HCT116 (cell line): ENCODE measurements at regions not wholly inside any gene's neighbourhood (a gene's known extent, or its start where the extent isn't known, plus 50 kb on each side); places are given as distances from the start of the nearest gene placed in this dataset.

Source experiments
- ATAC-seq: fragments of 200-7000 bp; cut with Tn5 transposase; 2 replicates; pipeline ENCODE4 v1.9.1; 2020; ENCODE audit warnings: mild to moderate bottlenecking, moderate library complexity
- BruUV-seq: library from RNA; stranded (reverse); fragments of 400-500 nt; replicated peaks from 2 replicates; lab custom pipeline; 2021; lab: Mats Ljungman, UMichigan
- CTCF ChIA-PET: fragments of 300-600 bp; sonication (Branson Sonifier 250); formaldehyde crosslinking; loops from one replicate; lab custom pipeline; 2021; ENCODE audit warnings: antibody characterized with exemption; lab: Charles Lee
- POLR2A ChIA-PET: fragments of 300-600, 350-600 bp; sonication (Branson Sonifier 250); formaldehyde crosslinking; loops from one replicate; lab custom pipeline; 2021; ENCODE audit warnings: antibody characterized with exemption; lab: Charles Lee
- RAD21 ChIA-PET, 2 experiments: fragments of 300-600 bp; sonication (Branson Sonifier 250); formaldehyde crosslinking; loops; one replicate each; lab custom pipeline; 2023; ENCODE audit warnings: low total read pairs in 2 of 2; ENCODE audit not compliant: uncharacterized antibody in 2 of 2, unreplicated experiment in 2 of 2, low non-redundant PET in 1 of 2; lab: Charles Lee
- DNase-seq: peaks from one replicate; pipeline ENCODE4 v3.0.0-alpha.2; 2010; ENCODE audit warnings: low read depth, low spot score
- H2AFZ ChIP-seq: fragments of 200-600 bp; shearing (Covaris generic), sonication (generic); 2 replicates; pipeline ENCODE4 v1.6.1; 2017; ENCODE audit warnings: low read depth, mixed run types, mixed read lengths, antibody characterized with exemption, low read length; ENCODE audit not compliant: poor library complexity, severe bottlenecking
- H3K27ac ChIP-seq: 2 replicates; pipeline ENCODE4 v1.5.1; 2012; ENCODE audit warnings: low read depth, low read length
- H3K27me3 ChIP-seq: fragments of 200-600 bp; sonication (generic); 2 replicates; pipeline ENCODE4 v1.6.1; 2016; ENCODE audit warnings: mixed run types, low read length, mixed read lengths; ENCODE audit not compliant: insufficient read depth
- H3K36me3 ChIP-seq, 2 experiments: fragments of 200-500 bp in 1 of 2; fragments of 200-600 bp in 1 of 2; sonication (Bioruptor generic) in 1 of 2; sonication (generic) in 1 of 2; 2 replicates each; pipeline versions ENCODE4 v1.5.1 to v1.6.1; 2014 to 2016; ENCODE audit warnings: low read length in 2 of 2, inconsistent platforms in 1 of 2, mixed read lengths in 1 of 2, mixed run types in 1 of 2; ENCODE audit not compliant: insufficient read depth in 2 of 2, control insufficient read depth in 1 of 2
- H3K4me1 ChIP-seq, 2 experiments: fragments of 200-600 bp in 1 of 2; sonication (generic) in 1 of 2; 2 replicates each; pipeline versions ENCODE4 v1.5.1 to v1.6.1; 2012 to 2017; ENCODE audit warnings: low read length in 2 of 2, inconsistent platforms in 1 of 2, mild to moderate bottlenecking in 1 of 2, mixed read lengths in 1 of 2, mixed run types in 1 of 2, moderate library complexity in 1 of 2; ENCODE audit not compliant: insufficient read depth in 2 of 2, control insufficient read depth in 1 of 2
- H3K4me2 ChIP-seq: fragments of 200-600 bp; sonication (generic); 2 replicates; pipeline ENCODE4 v1.6.1; 2017; ENCODE audit warnings: mixed run types, low read length, mixed read lengths
- H3K4me3 ChIP-seq, 2 experiments: fragments of 200-600 bp in 1 of 2; sonication (generic) in 1 of 2; replicated peaks in 1 of 2; 2 replicates each; pipeline ENCODE4 v1.5.1; 2011 to 2016; ENCODE audit warnings: low read length in 2 of 2, control low read depth in 1 of 2, low read depth in 1 of 2, mild to moderate bottlenecking in 1 of 2, mixed read lengths in 1 of 2, mixed run types in 1 of 2
- H3K79me2 ChIP-seq: fragments of 200-600 bp; sonication (generic); 2 replicates; pipeline ENCODE4 v1.6.1; 2017; ENCODE audit warnings: mild to moderate bottlenecking, mixed run types, low read length, moderate library complexity, mixed read lengths; ENCODE audit not compliant: insufficient read depth
- H3K9ac ChIP-seq: fragments of 200-600 bp; sonication (generic); 2 replicates; pipeline ENCODE4 v1.6.1; 2016; ENCODE audit warnings: low read length, mixed read lengths
- H3K9me2 ChIP-seq: fragments of 200-600 bp; sonication (generic), shearing (Covaris generic); 2 replicates; pipeline ENCODE4 v1.6.1; 2017; ENCODE audit warnings: mixed run types, mild to moderate bottlenecking, moderate library complexity; ENCODE audit not compliant: insufficient read depth
- H3K9me3 ChIP-seq, 2 experiments: fragments of 200-500 bp in 1 of 2; fragments of 200-600 bp in 1 of 2; sonication (Bioruptor generic) in 1 of 2; sonication (generic) in 1 of 2; 2 replicates each; pipeline ENCODE4 v1.6.1; 2014 to 2017; ENCODE audit warnings: low read length in 2 of 2, mixed read lengths in 2 of 2, inconsistent platforms in 1 of 2, low read depth in 1 of 2, mild to moderate bottlenecking in 1 of 2, mixed run types in 1 of 2, moderate library complexity in 1 of 2; ENCODE audit not compliant: control insufficient read depth in 1 of 2, insufficient read depth in 1 of 2
- H4K20me1 ChIP-seq: fragments of 200-600 bp; sonication (generic), shearing (Covaris generic); 2 replicates; pipeline ENCODE4 v1.6.1; 2017; ENCODE audit warnings: mixed run types, mild to moderate bottlenecking, moderate library complexity; ENCODE audit not compliant: insufficient read depth
- CBX3 ChIP-seq: IDR thresholded peaks from 2 replicates; pipeline ENCODE4 v1.6.1; 2012; ENCODE audit warnings: low read depth
- CEBPB ChIP-seq: IDR thresholded peaks from 2 replicates; pipeline ENCODE4 v1.6.1; 2012; ENCODE audit warnings: low read depth
- EGR1 ChIP-seq: IDR thresholded peaks from 2 replicates; pipeline ENCODE4 v1.6.1; 2012; ENCODE audit warnings: low read depth
- ELF1 ChIP-seq: IDR thresholded peaks from 2 replicates; pipeline ENCODE4 v1.6.1; 2012; ENCODE audit warnings: low read depth, borderline replicate concordance
- EZH2 ChIP-seq: fragments of 200-600 bp; sonication (generic); IDR thresholded peaks from 2 replicates; pipeline ENCODE4 v1.6.1; 2017; ENCODE audit warnings: antibody characterized with exemption, mixed run types
- EZH2phosphoT487 ChIP-seq: fragments of 200-600 bp; IDR thresholded peaks from 2 replicates; pipeline ENCODE4 v1.6.1; 2018; ENCODE audit warnings: antibody characterized with exemption, borderline replicate concordance
- FOSL1 ChIP-seq: IDR thresholded peaks from 2 replicates; pipeline ENCODE4 v1.6.1; 2012; ENCODE audit warnings: low read depth
- JUND ChIP-seq: IDR thresholded peaks from 2 replicates; pipeline ENCODE4 v1.6.1; 2012
- POLR2A ChIP-seq: IDR thresholded peaks from 2 replicates; pipeline ENCODE4 v1.7.0; 2011; ENCODE audit warnings: borderline replicate concordance; ENCODE audit not compliant: insufficient read depth, insufficient read length; ENCODE audit errors: extremely low read depth
- POLR2AphosphoS5 ChIP-seq: IDR thresholded peaks from 2 replicates; pipeline ENCODE4 v1.6.1; 2011; ENCODE audit warnings: mild to moderate bottlenecking, low read depth, low read length, moderate library complexity
- RAD21 ChIP-seq: IDR thresholded peaks from 2 replicates; pipeline ENCODE4 v1.6.1; 2012; ENCODE audit warnings: low read depth, mild to moderate bottlenecking
- SIN3A ChIP-seq: IDR thresholded peaks from 2 replicates; pipeline ENCODE4 v1.6.1; 2012; ENCODE audit warnings: low read depth
- SP1 ChIP-seq: IDR thresholded peaks from 2 replicates; pipeline ENCODE4 v1.6.1; 2012; ENCODE audit warnings: low read depth
- SRF ChIP-seq: IDR thresholded peaks from 2 replicates; pipeline ENCODE4 v1.6.1; 2012; ENCODE audit warnings: low read depth
- TCF7L2 ChIP-seq: IDR thresholded peaks from 2 replicates; pipeline ENCODE4 v1.7.0; 2011; ENCODE audit warnings: borderline replicate concordance, inconsistent platforms; ENCODE audit not compliant: insufficient read depth, insufficient read length; ENCODE audit errors: extremely low read depth
- YY1 ChIP-seq: IDR thresholded peaks from 2 replicates; pipeline ENCODE4 v1.6.1; 2011; ENCODE audit warnings: low read length, low read depth, moderate library complexity, mild to moderate bottlenecking; ENCODE audit not compliant: insufficient replicate concordance; ENCODE audit errors: extremely low read depth
- intact Hi-C: fragments of 100-400 bp; cut with micrococcal nuclease; formaldehyde crosslinking; loops from 2 replicates; pipeline ENCODE4 v1.10.0; 2022
- TF ChIP-seq, protein P1 (sequence below): IDR thresholded peaks from 2 replicates; pipeline ENCODE4 v1.6.1; 2012; ENCODE audit warnings: low read depth
- TF ChIP-seq, protein P2 (sequence below): IDR thresholded peaks from 2 replicates; pipeline ENCODE4 v1.6.1; 2012
- TF ChIP-seq, protein P3 (sequence below): IDR thresholded peaks from 2 replicates; pipeline ENCODE4 v1.6.1; 2011; ENCODE audit warnings: mild to moderate bottlenecking, low read length, moderate library complexity; ENCODE audit not compliant: insufficient replicate concordance; ENCODE audit errors: extremely low read depth
- TF ChIP-seq, protein P4 (sequence below): IDR thresholded peaks from 2 replicates; pipeline ENCODE4 v1.6.1; 2012

DNA sequence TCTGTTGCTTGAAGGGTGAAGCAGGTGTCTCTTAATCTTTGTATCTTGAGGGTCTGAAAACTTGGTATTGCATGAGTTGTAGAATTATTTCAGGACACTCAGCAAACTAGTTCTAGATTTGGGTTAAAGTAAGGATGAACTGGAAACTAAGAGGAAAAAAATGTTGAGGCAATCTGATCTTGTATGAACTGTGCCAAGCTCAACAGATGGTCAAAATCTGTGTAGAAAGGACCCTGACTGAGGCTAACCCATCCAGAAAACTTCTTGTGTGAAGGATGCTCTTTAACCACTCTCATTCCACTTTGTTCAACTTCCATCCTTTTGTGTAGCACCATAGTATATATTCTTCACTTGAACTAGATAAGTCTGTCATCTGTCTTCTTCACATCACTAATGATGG, 861.7 kb downstream of the SLC4A3 start:
- BruUV-seq: no TSS peak
- CTCF ChIA-PET: no interaction called here
- intact Hi-C loops: no loop called here
- no peak overlapping the region for H3K9ac ChIP-seq
- H3K4me3 ChIP-seq: no peak overlapping the region
- H3K36me3 ChIP-seq: no peaks in the 10 kb centered on the region
- TF ChIP-seq, protein P1, sequence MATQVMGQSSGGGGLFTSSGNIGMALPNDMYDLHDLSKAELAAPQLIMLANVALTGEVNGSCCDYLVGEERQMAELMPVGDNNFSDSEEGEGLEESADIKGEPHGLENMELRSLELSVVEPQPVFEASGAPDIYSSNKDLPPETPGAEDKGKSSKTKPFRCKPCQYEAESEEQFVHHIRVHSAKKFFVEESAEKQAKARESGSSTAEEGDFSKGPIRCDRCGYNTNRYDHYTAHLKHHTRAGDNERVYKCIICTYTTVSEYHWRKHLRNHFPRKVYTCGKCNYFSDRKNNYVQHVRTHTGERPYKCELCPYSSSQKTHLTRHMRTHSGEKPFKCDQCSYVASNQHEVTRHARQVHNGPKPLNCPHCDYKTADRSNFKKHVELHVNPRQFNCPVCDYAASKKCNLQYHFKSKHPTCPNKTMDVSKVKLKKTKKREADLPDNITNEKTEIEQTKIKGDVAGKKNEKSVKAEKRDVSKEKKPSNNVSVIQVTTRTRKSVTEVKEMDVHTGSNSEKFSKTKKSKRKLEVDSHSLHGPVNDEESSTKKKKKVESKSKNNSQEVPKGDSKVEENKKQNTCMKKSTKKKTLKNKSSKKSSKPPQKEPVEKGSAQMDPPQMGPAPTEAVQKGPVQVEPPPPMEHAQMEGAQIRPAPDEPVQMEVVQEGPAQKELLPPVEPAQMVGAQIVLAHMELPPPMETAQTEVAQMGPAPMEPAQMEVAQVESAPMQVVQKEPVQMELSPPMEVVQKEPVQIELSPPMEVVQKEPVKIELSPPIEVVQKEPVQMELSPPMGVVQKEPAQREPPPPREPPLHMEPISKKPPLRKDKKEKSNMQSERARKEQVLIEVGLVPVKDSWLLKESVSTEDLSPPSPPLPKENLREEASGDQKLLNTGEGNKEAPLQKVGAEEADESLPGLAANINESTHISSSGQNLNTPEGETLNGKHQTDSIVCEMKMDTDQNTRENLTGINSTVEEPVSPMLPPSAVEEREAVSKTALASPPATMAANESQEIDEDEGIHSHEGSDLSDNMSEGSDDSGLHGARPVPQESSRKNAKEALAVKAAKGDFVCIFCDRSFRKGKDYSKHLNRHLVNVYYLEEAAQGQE: no peak
- TF ChIP-seq FOSL1: no peak
- no peak for TF ChIP-seq YY1
- TF ChIP-seq CBX3: no peak
- TF ChIP-seq, protein P2, sequence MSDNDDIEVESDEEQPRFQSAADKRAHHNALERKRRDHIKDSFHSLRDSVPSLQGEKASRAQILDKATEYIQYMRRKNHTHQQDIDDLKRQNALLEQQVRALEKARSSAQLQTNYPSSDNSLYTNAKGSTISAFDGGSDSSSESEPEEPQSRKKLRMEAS: no peak
- no peak for TF ChIP-seq SP1
- no peak for TF ChIP-seq POLR2A
- TF ChIP-seq POLR2AphosphoS5: no peak
- no peak for TF ChIP-seq TCF7L2
- no peak for TF ChIP-seq ELF1
- no peak for TF ChIP-seq EGR1
- no peak for TF ChIP-seq SIN3A
- TF ChIP-seq, protein P3, sequence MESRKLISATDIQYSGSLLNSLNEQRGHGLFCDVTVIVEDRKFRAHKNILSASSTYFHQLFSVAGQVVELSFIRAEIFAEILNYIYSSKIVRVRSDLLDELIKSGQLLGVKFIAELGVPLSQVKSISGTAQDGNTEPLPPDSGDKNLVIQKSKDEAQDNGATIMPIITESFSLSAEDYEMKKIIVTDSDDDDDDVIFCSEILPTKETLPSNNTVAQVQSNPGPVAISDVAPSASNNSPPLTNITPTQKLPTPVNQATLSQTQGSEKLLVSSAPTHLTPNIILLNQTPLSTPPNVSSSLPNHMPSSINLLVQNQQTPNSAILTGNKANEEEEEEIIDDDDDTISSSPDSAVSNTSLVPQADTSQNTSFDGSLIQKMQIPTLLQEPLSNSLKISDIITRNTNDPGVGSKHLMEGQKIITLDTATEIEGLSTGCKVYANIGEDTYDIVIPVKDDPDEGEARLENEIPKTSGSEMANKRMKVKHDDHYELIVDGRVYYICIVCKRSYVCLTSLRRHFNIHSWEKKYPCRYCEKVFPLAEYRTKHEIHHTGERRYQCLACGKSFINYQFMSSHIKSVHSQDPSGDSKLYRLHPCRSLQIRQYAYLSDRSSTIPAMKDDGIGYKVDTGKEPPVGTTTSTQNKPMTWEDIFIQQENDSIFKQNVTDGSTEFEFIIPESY: no peak
- TF ChIP-seq EZH2: no peak
- no peak for TF ChIP-seq RAD21
- no peak for TF ChIP-seq EZH2phosphoT487
- TF ChIP-seq CEBPB: no peak
- TF ChIP-seq JUND: no peak
- TF ChIP-seq SRF: no peak
- TF ChIP-seq, protein P4, sequence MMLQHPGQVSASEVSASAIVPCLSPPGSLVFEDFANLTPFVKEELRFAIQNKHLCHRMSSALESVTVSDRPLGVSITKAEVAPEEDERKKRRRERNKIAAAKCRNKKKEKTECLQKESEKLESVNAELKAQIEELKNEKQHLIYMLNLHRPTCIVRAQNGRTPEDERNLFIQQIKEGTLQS: no peak
- no peaks in the 10 kb centered on the region for H3K4me1 ChIP-seq
- H3K27ac ChIP-seq: no peak overlapping the region
- POLR2A ChIA-PET: no interaction called here
- RAD21 ChIA-PET: no interaction called here
- H3K4me2 ChIP-seq: no peak overlapping the region
- H3K79me2 ChIP-seq: no peaks in the 10 kb centered on the region
- ATAC-seq (no peak), DNase-seq (no peak)
- no peaks in the 10 kb centered on the region for H3K27me3 ChIP-seq
- H3K9me3 ChIP-seq: no peaks in the 10 kb centered on the region
- H3K9me2 ChIP-seq: no peaks in the 10 kb centered on the region
- no peak overlapping the region for H2AFZ ChIP-seq
- no peaks in the 10 kb centered on the region for H4K20me1 ChIP-seq
